SK-N-SH (cell line): ENCODE measurements at regions not wholly inside any gene's neighbourhood (a gene's known extent, or its start where the extent isn't known, plus 50 kb on each side); places are given as distances from the start of the nearest gene placed in this dataset.

Source experiments
- CTCF ChIA-PET: fragments of 300-600, 350-600 bp; formaldehyde crosslinking; extraction: SDS; loops from one replicate; lab custom pipeline; 2021; lab: Yijun Ruan, JAX
- POLR2A ChIA-PET: fragments of 350-600 bp; sonication (Branson Sonifier 250); formaldehyde crosslinking; extraction: SDS; loops from one replicate; lab custom pipeline; 2020; ENCODE audit warnings: antibody characterized with exemption, inconsistent platforms; lab: Yijun Ruan, JAX
- DNase-seq: peaks from one replicate; pipeline ENCODE4 v3.0.0; 2012
- H2AFZ ChIP-seq: fragments of 200-600 bp; sonication (generic); 2 replicates; pipeline ENCODE4 v1.8.1; 2016; ENCODE audit warnings: antibody characterized with exemption, mild to moderate bottlenecking, low read depth
- H3F3A ChIP-seq: fragments of 200-600 bp; sonication (generic); replicated peaks from 2 replicates; pipeline ENCODE3; 2016; ENCODE audit warnings: antibody characterized with exemption, mild to moderate bottlenecking; ENCODE audit not compliant: insufficient read depth
- H3K27ac ChIP-seq, 2 experiments: fragments of 200-500 bp in 1 of 2; fragments of 200-600 bp in 1 of 2; sonication (Bioruptor generic) in 1 of 2; sonication (generic), shearing (Covaris generic) in 1 of 2; 2 replicates each; pipeline versions ENCODE4 v1.5.1 to v1.6.1; 2014 to 2016; ENCODE audit warnings: low read depth in 2 of 2, inconsistent platforms in 1 of 2, low read length in 1 of 2, mild to moderate bottlenecking in 1 of 2, mixed read lengths in 1 of 2
- H3K27me3 ChIP-seq: fragments of 200-600 bp; sonication (generic), shearing (Covaris generic); 2 replicates; pipeline ENCODE4 v1.6.1; 2016; ENCODE audit warnings: mixed run types; ENCODE audit not compliant: insufficient read depth
- H3K36me3 ChIP-seq, 2 experiments: fragments of 200-500 bp in 1 of 2; fragments of 200-600 bp in 1 of 2; sonication (Bioruptor generic) in 1 of 2; sonication (generic) in 1 of 2; replicated peaks in 1 of 2; 2 replicates each; pipeline versions ENCODE3 to v1.5.1; 2014 to 2016; ENCODE audit warnings: low read length in 1 of 2, mild to moderate bottlenecking in 1 of 2; ENCODE audit not compliant: insufficient read depth in 2 of 2, control insufficient read depth in 1 of 2
- H3K4me1 ChIP-seq, 2 experiments: fragments of 200-500 bp in 1 of 2; fragments of 200-600 bp in 1 of 2; sonication (Bioruptor generic) in 1 of 2; sonication (generic), shearing (Covaris generic) in 1 of 2; 2 replicates each; pipeline versions ENCODE4 v1.5.1 to v1.6.1; 2014 to 2016; ENCODE audit warnings: low read depth in 1 of 2, low read length in 1 of 2, mixed run types in 1 of 2; ENCODE audit not compliant: insufficient read depth in 2 of 2, control insufficient read depth in 1 of 2
- H3K4me2 ChIP-seq: fragments of 200-600 bp; sonication (generic), shearing (Covaris generic); 2 replicates; pipeline ENCODE4 v1.6.1; 2017; ENCODE audit warnings: mixed run types
- H3K4me3 ChIP-seq, 2 experiments: fragments of 200-500 bp in 1 of 2; fragments of 200-600 bp in 1 of 2; sonication (Bioruptor generic) in 1 of 2; sonication (generic), shearing (Covaris generic) in 1 of 2; 2 replicates each; pipeline versions ENCODE4 v1.5.1 to v1.8.1; 2014 to 2016; ENCODE audit warnings: low read depth in 2 of 2, inconsistent platforms in 1 of 2, low read length in 1 of 2, mild to moderate bottlenecking in 1 of 2, mixed read lengths in 1 of 2, moderate library complexity in 1 of 2
- H3K79me2 ChIP-seq: fragments of 200-600 bp; sonication (generic); 2 replicates; pipeline ENCODE4 v1.8.1; 2017; ENCODE audit warnings: mild to moderate bottlenecking; ENCODE audit not compliant: insufficient read depth
- H3K9ac ChIP-seq: fragments of 200-600 bp; sonication (generic); 2 replicates; pipeline ENCODE4 v1.6.1; 2017; ENCODE audit warnings: mixed run types
- H3K9me2 ChIP-seq: fragments of 200-600 bp; sonication (generic); 2 replicates; pipeline ENCODE4 v1.6.1; 2017; ENCODE audit warnings: mixed run types
- H3K9me3 ChIP-seq: fragments of 200-600 bp; sonication (generic); 2 replicates; pipeline ENCODE4 v1.6.1; 2017; ENCODE audit warnings: mixed run types, mild to moderate bottlenecking, moderate library complexity
- H4K20me1 ChIP-seq: fragments of 200-600 bp; sonication (generic); 2 replicates; pipeline ENCODE4 v1.6.1; 2017; ENCODE audit warnings: mild to moderate bottlenecking, mixed run types; ENCODE audit not compliant: insufficient read depth
- EZH2phosphoT487 ChIP-seq: fragments of 200-600 bp; sonication (generic); IDR thresholded peaks from 2 replicates; pipeline ENCODE4 v1.6.1; 2017; ENCODE audit warnings: low read depth, mixed run types, mild to moderate bottlenecking, antibody characterized with exemption, moderate library complexity, borderline replicate concordance
- FOXM1 ChIP-seq: IDR thresholded peaks from 2 replicates; pipeline ENCODE4 v1.4.0; 2012; ENCODE audit warnings: low read depth, mild to moderate bottlenecking
- JUND ChIP-seq: IDR thresholded peaks from 2 replicates; pipeline ENCODE4 v1.4.0; 2012
- NFIC ChIP-seq: IDR thresholded peaks from 2 replicates; pipeline ENCODE4 v1.4.0; 2012; ENCODE audit warnings: borderline replicate concordance
- POLR2AphosphoS5 ChIP-seq: IDR thresholded peaks from 2 replicates; pipeline ENCODE4 v1.6.1; 2012; ENCODE audit warnings: low read depth, low read length
- TEAD4 ChIP-seq: IDR thresholded peaks from 2 replicates; pipeline ENCODE4 v1.4.0; 2012; ENCODE audit warnings: mild to moderate bottlenecking, borderline replicate concordance; ENCODE audit not compliant: insufficient read depth
- WGBS: methylation state at CpG from one replicate; pipeline ENCODE4 v1.1.6; 2017; ENCODE audit warnings: low lambda C conversion rate; 5-methylcytosine and 5-hydroxymethylcytosine counted together
- TF ChIP-seq, protein P1 (sequence below): fragments of 200-600 bp; sonication (generic); IDR thresholded peaks from 2 replicates; pipeline ENCODE4 v1.6.1; 2017; ENCODE audit warnings: antibody characterized with exemption, mild to moderate bottlenecking, moderate library complexity

DNA sequence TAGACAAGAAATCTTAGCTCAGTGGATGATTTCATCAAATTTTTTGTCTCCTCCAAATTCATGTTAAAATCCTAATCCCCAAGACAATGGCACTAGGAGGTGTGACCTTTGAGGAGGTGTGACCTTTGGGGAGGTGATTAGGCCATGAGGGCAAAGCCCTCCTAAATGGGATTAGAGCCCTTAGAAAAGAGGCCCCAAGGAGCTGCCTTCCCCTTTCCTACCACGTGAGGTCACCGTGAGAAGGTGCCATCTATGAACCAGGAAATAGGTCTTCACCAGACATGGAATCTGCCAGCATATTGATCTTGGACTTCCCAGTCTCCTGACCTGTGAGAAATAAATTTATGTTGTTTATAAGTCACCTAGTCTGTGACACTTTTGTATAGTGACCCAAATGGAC is 138.7 kb downstream of the TRIM29 start:
- Histone ChIP-seq H3K4me3 (no peak overlapping the region), H3K27me3 (peaks cover 5% of the 10 kb centered on the region; the same call in 1 of the 2 replicates), H3K9ac (no peak overlapping the region), H3K4me1 (peaks cover 0 to 35% of the 10 kb centered on the region in 2 experiments; a peak in 2 of 4 replicates), H3K79me2 (no peaks in the 10 kb centered on the region), H4K20me1 (no peaks in the 10 kb centered on the region), H2AFZ (no peak overlapping the region), H3K4me2 (no peak overlapping the region), H3K9me3 (no peaks in the 10 kb centered on the region), H3F3A (no peaks in the 10 kb centered on the region), H3K36me3 (no peaks in the 10 kb centered on the region), H3K9me2 (no peaks in the 10 kb centered on the region), H3K27ac (no peak overlapping the region)
- POLR2A ChIA-PET = no interaction called here
- CTCF ChIA-PET = interaction anchor here (0.7 to 6.5 kb wide), 5 partner anchors 18 to 126 kb away, joined by 3 to 37 read pairs (median 3); no protein-coding TSS in a partner anchor
- no peak for TF ChIP-seq POLR2AphosphoS5
- TF ChIP-seq EZH2phosphoT487 = no peak
- no peak for TF ChIP-seq JUND
- TF ChIP-seq TEAD4 = no peak
- TF ChIP-seq, protein P1, sequence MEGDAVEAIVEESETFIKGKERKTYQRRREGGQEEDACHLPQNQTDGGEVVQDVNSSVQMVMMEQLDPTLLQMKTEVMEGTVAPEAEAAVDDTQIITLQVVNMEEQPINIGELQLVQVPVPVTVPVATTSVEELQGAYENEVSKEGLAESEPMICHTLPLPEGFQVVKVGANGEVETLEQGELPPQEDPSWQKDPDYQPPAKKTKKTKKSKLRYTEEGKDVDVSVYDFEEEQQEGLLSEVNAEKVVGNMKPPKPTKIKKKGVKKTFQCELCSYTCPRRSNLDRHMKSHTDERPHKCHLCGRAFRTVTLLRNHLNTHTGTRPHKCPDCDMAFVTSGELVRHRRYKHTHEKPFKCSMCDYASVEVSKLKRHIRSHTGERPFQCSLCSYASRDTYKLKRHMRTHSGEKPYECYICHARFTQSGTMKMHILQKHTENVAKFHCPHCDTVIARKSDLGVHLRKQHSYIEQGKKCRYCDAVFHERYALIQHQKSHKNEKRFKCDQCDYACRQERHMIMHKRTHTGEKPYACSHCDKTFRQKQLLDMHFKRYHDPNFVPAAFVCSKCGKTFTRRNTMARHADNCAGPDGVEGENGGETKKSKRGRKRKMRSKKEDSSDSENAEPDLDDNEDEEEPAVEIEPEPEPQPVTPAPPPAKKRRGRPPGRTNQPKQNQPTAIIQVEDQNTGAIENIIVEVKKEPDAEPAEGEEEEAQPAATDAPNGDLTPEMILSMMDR = peak; percentile 33
- TF ChIP-seq NFIC = no peak
- WGBS = 29% methylated on average over 2 of the region's 2 CpGs
- DNase-seq = no peak

- TF ChIP-seq NFIC (no peak), FOXM1 (no peak)
- TF ChIP-seq, all 33 proteins: peak for 0
- no peaks in the 10 kb centered on the region for H3K36me3 ChIP-seq
- no peak overlapping the region for H2AFZ ChIP-seq
- H3K79me2 ChIP-seq = no peaks in the 10 kb centered on the region
- peak overlapping the region in 1 of 2 experiments; percentile 60; a peak in 2 of 4 replicates for H3K27ac ChIP-seq
- no peaks in the 10 kb centered on the region for H3K9me3 ChIP-seq
- WGBS = 16% methylated on average over 5 of the region's 5 CpGs
- H3K9ac ChIP-seq = no peak overlapping the region
- POLR2A ChIA-PET = interaction anchor here (1.4 kb wide), 2 partner anchors 105 to 217 kb away, joined by 4 to 7 read pairs; no protein-coding TSS in a partner anchor
- DNase-seq = no peak
- H3K4me1 ChIP-seq = peaks cover 0 to 44% of the 10 kb centered on the region in 2 experiments; a peak in 2 of 4 replicates
- H3K27me3 ChIP-seq = peaks cover 5% of the 10 kb centered on the region; the same call in 1 of the 2 replicates
- H3K9me2 ChIP-seq = no peaks in the 10 kb centered on the region
- no peak overlapping the region for H3K4me2 ChIP-seq
- CTCF ChIA-PET = interaction anchor here (0.7 to 1.5 kb wide), 5 partner anchors 17 to 111 kb away, joined by 3 to 8 read pairs (median 5); no protein-coding TSS in a partner anchor
- H3K4me3 ChIP-seq = no peak overlapping the region
- no peaks in the 10 kb centered on the region for H3F3A ChIP-seq
- no peaks in the 10 kb centered on the region for H4K20me1 ChIP-seq
Measured at GRCh38 chr11:119996556-119996955, 141.4 kb downstream of the TRIM29 start.
